ENCODE measurements at regions not wholly inside any gene's neighbourhood (a gene's known extent, or its start where the extent isn't known, plus 50 kb on each side); places are given as distances from the start of the nearest gene placed in this dataset.

DNA sequence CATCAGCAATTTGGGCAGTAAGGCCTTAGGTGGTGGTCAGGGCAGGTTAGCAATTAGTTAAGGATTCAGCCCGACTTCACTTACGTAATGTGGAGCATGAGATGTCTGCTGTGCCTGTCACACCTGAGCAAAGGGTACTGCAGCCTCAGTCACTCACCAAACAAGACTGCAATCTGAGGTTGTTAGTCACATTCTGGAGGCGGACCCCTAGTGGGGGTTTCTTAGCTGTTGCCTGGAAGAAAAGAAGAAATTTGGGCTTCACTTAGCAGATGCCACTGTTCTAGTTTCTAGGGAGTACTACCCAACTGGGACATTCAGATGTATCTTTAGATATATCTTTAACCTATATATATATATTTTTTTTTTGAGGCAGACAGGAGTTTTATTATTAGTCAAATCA lies 529.9 kb downstream of the SLC4A3 start:
- no peak overlapping the region for H3K27ac ChIP-seq (ENCODE audit: low read depth, low read length)
- H4K20me1 ChIP-seq (ENCODE audit: control insufficient read depth, insufficient read depth, low read depth, low read length) = no peaks in the 10 kb centered on the region
- no peak for TF ChIP-seq EZH2phosphoT487 (IDR thresholded peaks at IDR 0.05; ENCODE audit: borderline replicate concordance, low read length)
- TF ChIP-seq, protein P1, sequence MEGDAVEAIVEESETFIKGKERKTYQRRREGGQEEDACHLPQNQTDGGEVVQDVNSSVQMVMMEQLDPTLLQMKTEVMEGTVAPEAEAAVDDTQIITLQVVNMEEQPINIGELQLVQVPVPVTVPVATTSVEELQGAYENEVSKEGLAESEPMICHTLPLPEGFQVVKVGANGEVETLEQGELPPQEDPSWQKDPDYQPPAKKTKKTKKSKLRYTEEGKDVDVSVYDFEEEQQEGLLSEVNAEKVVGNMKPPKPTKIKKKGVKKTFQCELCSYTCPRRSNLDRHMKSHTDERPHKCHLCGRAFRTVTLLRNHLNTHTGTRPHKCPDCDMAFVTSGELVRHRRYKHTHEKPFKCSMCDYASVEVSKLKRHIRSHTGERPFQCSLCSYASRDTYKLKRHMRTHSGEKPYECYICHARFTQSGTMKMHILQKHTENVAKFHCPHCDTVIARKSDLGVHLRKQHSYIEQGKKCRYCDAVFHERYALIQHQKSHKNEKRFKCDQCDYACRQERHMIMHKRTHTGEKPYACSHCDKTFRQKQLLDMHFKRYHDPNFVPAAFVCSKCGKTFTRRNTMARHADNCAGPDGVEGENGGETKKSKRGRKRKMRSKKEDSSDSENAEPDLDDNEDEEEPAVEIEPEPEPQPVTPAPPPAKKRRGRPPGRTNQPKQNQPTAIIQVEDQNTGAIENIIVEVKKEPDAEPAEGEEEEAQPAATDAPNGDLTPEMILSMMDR (IDR thresholded peaks at IDR 0.05; ENCODE audit: low read depth, low read length, poor library complexity, severe bottlenecking) = no peak
- no peaks in the 10 kb centered on the region for H3K79me2 ChIP-seq (ENCODE audit: control insufficient read depth, low read length)
- H3K9me3 ChIP-seq (ENCODE audit: control insufficient read depth, insufficient read depth, low read length) = no peaks in the 10 kb centered on the region
- H3K4me3 ChIP-seq (ENCODE audit: low read length) = no peak overlapping the region
- no peaks in the 10 kb centered on the region for H3F3A ChIP-seq (ENCODE audit: control insufficient read depth, insufficient read depth)
- no peaks in the 10 kb centered on the region for H3K27me3 ChIP-seq (ENCODE audit: control insufficient read depth, low read length)
- no peaks in the 10 kb centered on the region for H3K4me1 ChIP-seq (ENCODE audit: control insufficient read depth, low read length)
- no peak overlapping the region for H3K4me2 ChIP-seq (ENCODE audit: low read length)
- no peaks in the 10 kb centered on the region for H3K9me2 ChIP-seq (replicated peaks; ENCODE audit: control insufficient read depth, low read length)
- no peaks in the 10 kb centered on the region for H3K36me3 ChIP-seq (ENCODE audit: control insufficient read depth, low read length)

DNA sequence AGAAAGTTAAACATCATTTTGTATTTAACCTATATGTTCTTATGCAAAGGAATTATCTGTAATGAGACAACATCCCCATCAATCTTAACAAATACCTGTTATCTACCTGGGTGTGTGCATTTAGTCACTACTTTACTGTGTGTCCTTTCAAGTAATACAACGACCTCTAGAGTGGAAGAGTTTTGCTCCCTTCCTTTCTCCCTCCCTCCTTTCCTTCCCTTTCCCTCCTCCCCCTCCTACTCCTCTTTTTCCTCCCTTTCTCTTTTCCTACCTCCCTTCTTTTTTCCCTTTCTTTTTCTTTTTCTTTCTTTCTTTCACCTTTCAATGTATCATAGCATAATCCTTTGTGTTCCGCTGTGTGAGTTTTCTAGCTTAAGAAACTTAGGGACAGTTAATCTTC lies 532.3 kb downstream of the SLC4A3 start:
- no peak overlapping the region for H3K27ac ChIP-seq (ENCODE audit: low read depth, low read length)
- H3F3A ChIP-seq (ENCODE audit: control insufficient read depth, insufficient read depth) = no peaks in the 10 kb centered on the region
- H3K9me2 ChIP-seq (replicated peaks; ENCODE audit: control insufficient read depth, low read length) = no peaks in the 10 kb centered on the region
- H3K79me2 ChIP-seq (ENCODE audit: control insufficient read depth, low read length) = no peaks in the 10 kb centered on the region
- H3K4me2 ChIP-seq (ENCODE audit: low read length) = no peak overlapping the region
- TF ChIP-seq, protein P1 (IDR thresholded peaks at IDR 0.05; ENCODE audit: low read depth, low read length, poor library complexity, severe bottlenecking) = no peak
- TF ChIP-seq EZH2phosphoT487 (IDR thresholded peaks at IDR 0.05; ENCODE audit: borderline replicate concordance, low read length) = no peak
- H3K36me3 ChIP-seq (ENCODE audit: control insufficient read depth, low read length) = no peaks in the 10 kb centered on the region
- H4K20me1 ChIP-seq (ENCODE audit: control insufficient read depth, insufficient read depth, low read depth, low read length) = no peaks in the 10 kb centered on the region
- H3K9me3 ChIP-seq (ENCODE audit: control insufficient read depth, insufficient read depth, low read length) = no peaks in the 10 kb centered on the region
- H3K27me3 ChIP-seq (ENCODE audit: control insufficient read depth, low read length) = no peaks in the 10 kb centered on the region
- H3K4me1 ChIP-seq (ENCODE audit: control insufficient read depth, low read length) = no peaks in the 10 kb centered on the region
- no peak overlapping the region for H3K4me3 ChIP-seq (ENCODE audit: low read length)

GRCh38 chr2:220162320-220162719 lies 534.9 kb downstream of the SLC4A3 start:
- no peaks in the 10 kb centered on the region for H3K79me2 ChIP-seq (ENCODE audit: control insufficient read depth, low read length)
- H3K4me1 ChIP-seq (ENCODE audit: control insufficient read depth, low read length) = no peaks in the 10 kb centered on the region
- no peaks in the 10 kb centered on the region for H3K9me3 ChIP-seq (ENCODE audit: control insufficient read depth, insufficient read depth, low read length)
- no peaks in the 10 kb centered on the region for H3K9me2 ChIP-seq (replicated peaks; ENCODE audit: control insufficient read depth, low read length)
- no peaks in the 10 kb centered on the region for H4K20me1 ChIP-seq (ENCODE audit: control insufficient read depth, insufficient read depth, low read depth, low read length)
- TF ChIP-seq EZH2phosphoT487 (IDR thresholded peaks at IDR 0.05; ENCODE audit: borderline replicate concordance, low read length) = no peak
- TF ChIP-seq, protein P1 (IDR thresholded peaks at IDR 0.05; ENCODE audit: low read depth, low read length, poor library complexity, severe bottlenecking) = no peak
- H3K4me3 ChIP-seq (ENCODE audit: low read length) = no peak overlapping the region
- H3K36me3 ChIP-seq (ENCODE audit: control insufficient read depth, low read length) = no peaks in the 10 kb centered on the region
- no peak overlapping the region for H3K4me2 ChIP-seq (ENCODE audit: low read length)
- H3K27me3 ChIP-seq (ENCODE audit: control insufficient read depth, low read length) = no peaks in the 10 kb centered on the region
- H3F3A ChIP-seq (ENCODE audit: control insufficient read depth, insufficient read depth) = no peaks in the 10 kb centered on the region
- no peak overlapping the region for H3K27ac ChIP-seq (ENCODE audit: low read depth, low read length)

DNA sequence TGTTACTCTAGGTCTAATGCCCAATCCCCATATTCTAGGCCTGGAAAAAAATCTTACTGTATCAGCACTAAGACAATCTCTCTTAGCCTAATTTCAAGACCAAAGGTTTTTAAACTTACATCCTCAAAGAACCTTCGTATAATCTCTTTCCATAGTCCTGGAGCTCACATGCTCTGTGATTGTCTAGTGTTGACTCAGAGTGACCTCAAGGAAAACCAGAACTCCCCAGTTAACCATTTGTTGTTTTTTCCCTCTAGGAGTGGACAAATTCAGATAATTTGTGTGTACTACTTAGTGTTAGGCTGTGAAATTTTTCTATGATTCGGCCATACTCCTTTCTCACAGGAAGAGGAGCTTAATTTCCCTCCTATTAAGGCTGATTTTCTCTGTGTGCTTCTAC lies 536.1 kb downstream of the SLC4A3 start:
- Histone ChIP-seq H3K79me2 (ENCODE audit: control insufficient read depth, low read length) (no peaks in the 10 kb centered on the region), H3K4me3 (ENCODE audit: low read length) (no peak overlapping the region), H3K27ac (ENCODE audit: low read depth, low read length) (no peak overlapping the region), H3K4me2 (ENCODE audit: low read length) (no peak overlapping the region), H3F3A (ENCODE audit: control insufficient read depth, insufficient read depth) (no peaks in the 10 kb centered on the region), H3K9me2 (replicated peaks; ENCODE audit: control insufficient read depth, low read length) (no peaks in the 10 kb centered on the region), H3K27me3 (ENCODE audit: control insufficient read depth, low read length) (no peaks in the 10 kb centered on the region), H3K9me3 (ENCODE audit: control insufficient read depth, insufficient read depth, low read length) (no peaks in the 10 kb centered on the region), H4K20me1 (ENCODE audit: control insufficient read depth, insufficient read depth, low read depth, low read length) (no peaks in the 10 kb centered on the region), H3K4me1 (ENCODE audit: control insufficient read depth, low read length) (no peaks in the 10 kb centered on the region), H3K36me3 (ENCODE audit: control insufficient read depth, low read length) (no peaks in the 10 kb centered on the region)
- TF ChIP-seq, protein P1 (IDR thresholded peaks at IDR 0.05; ENCODE audit: low read depth, low read length, poor library complexity, severe bottlenecking) = no peak
- TF ChIP-seq EZH2phosphoT487 (IDR thresholded peaks at IDR 0.05; ENCODE audit: borderline replicate concordance, low read length) = no peak
